ENCODE measurements at regions not wholly inside any gene's neighbourhood (a gene's known extent, or its start where the extent isn't known, plus 50 kb on each side); places are given as distances from the start of the nearest gene placed in this dataset.

DNA sequence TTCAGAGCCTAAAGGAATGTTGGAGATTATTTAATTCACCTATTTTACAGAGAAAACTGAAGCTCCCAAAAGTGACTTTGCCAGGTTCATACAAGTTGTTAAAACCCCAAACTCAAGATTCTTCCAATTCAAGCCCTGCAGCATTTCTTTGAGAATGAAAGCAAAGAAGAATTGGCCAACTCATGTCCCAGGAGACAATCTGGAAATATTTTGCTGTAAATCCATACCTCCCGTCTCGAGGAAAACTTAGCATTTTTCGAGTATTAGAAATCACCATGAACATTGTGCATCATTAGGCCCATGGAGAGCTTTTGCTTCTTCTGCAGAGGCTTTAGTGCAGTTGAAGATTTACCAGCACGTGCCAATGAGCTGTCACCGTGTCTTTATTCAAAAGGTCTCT lies 176.4 kb upstream of the KCNJ16 start:
- TF ChIP-seq, protein P1, sequence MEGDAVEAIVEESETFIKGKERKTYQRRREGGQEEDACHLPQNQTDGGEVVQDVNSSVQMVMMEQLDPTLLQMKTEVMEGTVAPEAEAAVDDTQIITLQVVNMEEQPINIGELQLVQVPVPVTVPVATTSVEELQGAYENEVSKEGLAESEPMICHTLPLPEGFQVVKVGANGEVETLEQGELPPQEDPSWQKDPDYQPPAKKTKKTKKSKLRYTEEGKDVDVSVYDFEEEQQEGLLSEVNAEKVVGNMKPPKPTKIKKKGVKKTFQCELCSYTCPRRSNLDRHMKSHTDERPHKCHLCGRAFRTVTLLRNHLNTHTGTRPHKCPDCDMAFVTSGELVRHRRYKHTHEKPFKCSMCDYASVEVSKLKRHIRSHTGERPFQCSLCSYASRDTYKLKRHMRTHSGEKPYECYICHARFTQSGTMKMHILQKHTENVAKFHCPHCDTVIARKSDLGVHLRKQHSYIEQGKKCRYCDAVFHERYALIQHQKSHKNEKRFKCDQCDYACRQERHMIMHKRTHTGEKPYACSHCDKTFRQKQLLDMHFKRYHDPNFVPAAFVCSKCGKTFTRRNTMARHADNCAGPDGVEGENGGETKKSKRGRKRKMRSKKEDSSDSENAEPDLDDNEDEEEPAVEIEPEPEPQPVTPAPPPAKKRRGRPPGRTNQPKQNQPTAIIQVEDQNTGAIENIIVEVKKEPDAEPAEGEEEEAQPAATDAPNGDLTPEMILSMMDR (IDR thresholded peaks at IDR 0.05; ENCODE audit: insufficient read depth, low read depth, low read length), result no peak
- TF ChIP-seq EZH2 (IDR thresholded peaks at IDR 0.05; ENCODE audit: insufficient read depth, low read length), result no peak

All from astrocyte (in vitro differentiated cells and primary cell).